ENCODE measurements at regions not wholly inside any gene's neighbourhood (a gene's known extent, or its start where the extent isn't known, plus 50 kb on each side); places are given as distances from the start of the nearest gene placed in this dataset.

GRCh38 chr7:136527554-136527953 lies 340.9 kb upstream of the CHRM2 start:
- no peak overlapping the region for H3K4me3 ChIP-seq (ENCODE audit: low read depth, low read length)
- no peak for TF ChIP-seq CTCF (IDR thresholded peaks at IDR 0.05; ENCODE audit: insufficient read depth, low read depth, low read length)
- DNase-seq (ENCODE audit: low read depth), result no peak

GRCh38 chr7:136526408-136527105 lies 341.9 kb upstream of the CHRM2 start:
- no peak overlapping the region for H3K4me3 ChIP-seq (ENCODE audit: low read depth, low read length)
- no peak for TF ChIP-seq CTCF (IDR thresholded peaks at IDR 0.05; ENCODE audit: insufficient read depth, low read depth, low read length)
- no peak for DNase-seq (ENCODE audit: low read depth)

- no peak overlapping the region for H3K4me3 ChIP-seq (ENCODE audit: low read depth, low read length)
- DNase-seq (ENCODE audit: low read depth), result no peak
- TF ChIP-seq CTCF (IDR thresholded peaks at IDR 0.05; ENCODE audit: insufficient read depth, low read depth, low read length), result no peak
Observed at GRCh38 chr7:136523571-136523970, 344.9 kb upstream of the CHRM2 start.

- H3K4me3 ChIP-seq (ENCODE audit: low read depth, low read length), result no peak overlapping the region
- DNase-seq (ENCODE audit: low read depth), result no peak
- no peak for TF ChIP-seq CTCF (IDR thresholded peaks at IDR 0.05; ENCODE audit: insufficient read depth, low read depth, low read length)
Observed at GRCh38 chr7:136517971-136518370, 350.5 kb upstream of the CHRM2 start.

- H3K4me3 ChIP-seq (ENCODE audit: low read depth, low read length), result no peak overlapping the region
- TF ChIP-seq CTCF (IDR thresholded peaks at IDR 0.05; ENCODE audit: insufficient read depth, low read depth, low read length), result no peak
- DNase-seq (ENCODE audit: low read depth), result no peak
Observed at GRCh38 chr7:136514776-136515175, 353.7 kb upstream of the CHRM2 start.

- TF ChIP-seq CTCF (IDR thresholded peaks at IDR 0.05; ENCODE audit: insufficient read depth, low read depth, low read length), result no peak
- no peak overlapping the region for H3K4me3 ChIP-seq (ENCODE audit: low read depth, low read length)
- no peak for DNase-seq (ENCODE audit: low read depth)
Observed at GRCh38 chr7:136513744-136514143, 354.7 kb upstream of the CHRM2 start.

- no peak overlapping the region for H3K4me3 ChIP-seq (ENCODE audit: low read depth, low read length)
- DNase-seq (ENCODE audit: low read depth), result no peak
- TF ChIP-seq CTCF (IDR thresholded peaks at IDR 0.05; ENCODE audit: insufficient read depth, low read depth, low read length), result no peak
Observed at GRCh38 chr7:136509466-136509865, 359.0 kb upstream of the CHRM2 start.
